GM11168 (cell line): ENCODE measurements at regions not wholly inside any gene's neighbourhood (a gene's known extent, or its start where the extent isn't known, plus 50 kb on each side); places are given as distances from the start of the nearest gene placed in this dataset.

ENCODE experiments used
- in situ Hi-C: fragments of 300-500 bp; cut with MboI; formaldehyde crosslinking; loops from one replicate; pipeline ENCODE4 v1.12.0; 2022; ENCODE audit warnings: low sequenced_read_pairs; ENCODE audit not compliant: unreplicated experiment

DNA sequence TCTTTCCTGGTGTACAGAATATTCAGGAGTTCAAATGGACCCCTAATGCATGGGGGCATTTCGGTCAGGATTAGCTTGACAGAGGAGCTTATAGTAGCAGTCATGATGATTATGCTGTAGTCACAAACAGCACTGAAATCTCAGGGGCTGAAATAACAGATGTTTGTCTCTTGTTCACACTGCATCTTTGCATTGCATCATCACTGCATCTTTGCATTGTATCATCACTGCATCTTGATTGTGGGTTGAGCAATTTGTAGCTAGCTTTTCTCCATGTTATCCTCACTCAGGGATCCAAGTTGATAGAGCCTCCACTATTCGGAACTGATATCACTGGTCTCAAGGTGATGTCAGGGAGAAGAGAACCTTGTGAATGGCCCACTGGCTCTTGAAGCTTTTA lies 160.9 kb downstream of the GATB start:
- in situ Hi-C loops, result loop anchor here (10.0 to 25.0 kb wide), 2 partner anchors 235 to 488 kb away; no protein-coding TSS in a partner anchor

DNA sequence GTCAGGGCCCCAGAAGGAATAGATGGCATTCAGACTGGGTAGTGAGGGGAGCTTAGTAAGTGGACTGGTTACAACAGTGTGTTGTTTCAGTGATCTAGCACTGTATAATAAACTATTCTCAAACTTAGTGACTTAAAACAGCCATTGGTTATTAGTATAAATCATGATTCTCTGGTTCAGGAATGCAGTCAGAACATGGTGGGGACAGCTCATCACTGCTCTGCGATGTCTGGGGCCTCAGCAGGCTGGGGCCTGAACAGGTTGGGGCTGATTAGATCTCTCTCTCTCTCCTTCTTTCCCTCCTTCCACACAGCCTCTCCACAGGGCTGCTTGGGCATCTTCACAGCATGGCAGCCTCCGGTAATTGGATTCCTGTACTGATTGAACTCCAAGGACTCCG lies 160.4 kb downstream of the GATB start:
- in situ Hi-C loops, result loop anchor here (10.0 to 25.0 kb wide), 2 partner anchors 236 to 488 kb away; no protein-coding TSS in a partner anchor

DNA sequence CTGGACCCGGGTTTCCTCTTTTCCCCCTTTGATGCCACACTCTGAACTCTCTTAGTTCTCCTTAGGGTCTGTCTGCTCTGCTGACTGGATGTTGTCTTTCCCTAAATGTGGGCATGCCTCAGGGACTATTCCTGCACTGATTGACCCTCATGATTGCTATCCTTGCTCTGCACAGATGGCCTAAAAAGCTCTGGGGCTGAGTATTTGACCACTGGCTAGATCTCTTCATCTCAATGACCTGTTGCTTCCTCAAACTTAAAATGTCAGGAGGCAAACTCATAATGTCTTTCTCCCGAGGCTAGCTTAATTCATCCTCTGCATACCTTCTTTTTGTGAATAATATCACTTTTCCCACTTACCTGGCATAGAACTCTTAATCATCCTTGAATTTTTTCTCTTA lies 157.4 kb downstream of the GATB start:
- in situ Hi-C loops, result loop anchor here (10.0 to 25.0 kb wide), 2 partner anchors 239 to 491 kb away; no protein-coding TSS in a partner anchor

DNA sequence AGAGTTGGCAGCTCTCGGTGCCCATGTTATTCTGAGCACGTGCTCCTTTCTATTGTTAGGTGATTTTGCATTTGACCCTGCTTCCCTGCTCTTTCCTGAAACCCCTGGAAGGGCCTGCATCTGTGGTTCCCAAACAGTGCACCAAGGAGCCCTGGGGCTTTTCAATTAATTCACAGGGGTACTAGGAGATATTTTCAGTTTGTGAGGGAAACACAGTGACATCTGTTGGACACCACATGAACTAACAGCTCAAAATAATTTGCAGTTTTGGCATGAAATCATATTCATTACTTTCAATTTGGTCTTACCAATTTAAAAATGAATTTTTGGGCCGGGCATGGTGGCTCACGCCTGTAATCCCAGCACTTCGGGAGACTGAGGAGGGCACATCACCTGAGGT lies 156.6 kb downstream of the GATB start:
- in situ Hi-C loops, result loop anchor here (10.0 to 25.0 kb wide), 2 partner anchors 239 to 492 kb away; no protein-coding TSS in a partner anchor

DNA sequence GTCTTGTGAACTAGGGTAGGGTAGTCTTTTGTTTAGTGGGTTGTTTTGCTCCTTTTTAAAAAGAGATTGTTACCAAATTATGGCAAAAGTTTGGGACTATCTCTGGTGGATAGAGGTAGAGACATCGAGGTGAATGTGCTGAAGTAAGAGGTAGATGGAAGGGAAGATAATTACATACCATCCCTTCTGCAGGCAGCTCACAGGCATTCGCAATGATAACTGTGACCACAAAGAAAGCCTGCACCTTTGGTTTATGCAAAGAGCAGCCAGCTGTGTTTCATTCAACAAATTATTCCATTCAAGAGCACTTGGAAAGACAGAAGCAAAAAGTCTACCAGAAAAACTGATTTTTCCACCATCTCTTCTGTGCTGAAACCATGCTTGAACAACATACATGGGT lies 155.6 kb downstream of the GATB start:
- in situ Hi-C loops, result loop anchor here (10.0 to 25.0 kb wide), 2 partner anchors 240 to 493 kb away; no protein-coding TSS in a partner anchor

DNA sequence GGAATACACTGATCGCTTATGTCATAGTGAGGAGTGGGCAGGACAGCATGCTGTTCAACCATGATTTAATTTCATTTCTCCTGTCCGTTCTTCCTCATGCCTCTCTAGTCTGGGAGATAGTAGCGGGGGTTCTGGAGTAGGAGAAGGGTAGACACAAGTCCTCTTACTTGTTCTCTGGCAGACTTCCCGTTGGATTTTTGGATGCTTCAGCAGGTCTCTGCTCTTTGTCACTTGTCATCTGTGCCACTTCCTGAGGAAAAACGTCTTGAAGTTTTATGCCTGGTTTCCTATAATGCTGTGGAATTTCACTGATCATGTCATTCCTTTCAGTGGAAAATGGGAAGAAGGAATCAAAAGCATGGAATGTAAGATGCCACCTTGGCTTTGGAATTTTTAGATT lies 154.7 kb downstream of the GATB start:
- in situ Hi-C loops, result loop anchor here (10.0 to 25.0 kb wide), 2 partner anchors 241 to 494 kb away; no protein-coding TSS in a partner anchor

DNA sequence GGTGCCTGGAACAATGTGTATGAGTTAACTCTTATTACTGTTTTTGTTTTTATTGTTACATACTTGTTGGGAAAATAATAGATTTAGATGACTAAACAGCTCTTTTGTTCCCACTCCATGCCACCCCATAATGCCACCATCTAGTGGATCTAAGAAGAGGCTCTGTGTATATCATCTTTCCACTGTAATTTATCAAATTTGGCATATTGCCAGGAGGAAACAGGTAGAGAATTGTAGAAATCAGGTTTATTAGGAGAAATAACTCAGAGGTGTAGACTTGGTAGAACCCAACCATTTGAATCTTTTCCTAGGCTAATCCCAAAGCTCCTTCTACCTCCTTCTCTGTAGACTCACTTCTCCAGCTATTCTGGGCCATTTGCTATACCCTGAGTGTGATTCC lies 150.6 kb downstream of the GATB start:
- in situ Hi-C loops, result loop anchor here (25.0 kb wide), 1 partner anchor 498 kb away; no protein-coding TSS in a partner anchor

DNA sequence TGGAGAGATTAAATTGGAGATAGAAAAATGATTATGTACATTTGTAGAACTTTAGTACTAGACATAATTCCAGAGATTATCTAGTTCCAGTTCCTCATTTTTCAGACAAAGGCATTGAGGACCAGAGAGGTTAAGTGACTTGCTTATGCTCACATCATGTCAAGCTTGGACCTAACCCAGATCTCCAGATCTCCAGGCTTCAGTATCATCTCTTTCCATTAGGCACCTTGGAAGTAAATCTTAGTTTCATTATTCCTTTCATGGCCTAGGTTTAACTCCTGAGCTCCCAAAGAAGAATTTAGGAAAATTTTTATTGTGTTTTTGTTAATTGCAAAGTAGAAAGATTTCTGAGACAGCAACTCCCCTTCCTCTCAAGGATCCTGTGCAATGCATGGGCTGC lies 148.8 kb downstream of the GATB start:
- in situ Hi-C loops, result loop anchor here (25.0 kb wide), 1 partner anchor 500 kb away; no protein-coding TSS in a partner anchor

DNA sequence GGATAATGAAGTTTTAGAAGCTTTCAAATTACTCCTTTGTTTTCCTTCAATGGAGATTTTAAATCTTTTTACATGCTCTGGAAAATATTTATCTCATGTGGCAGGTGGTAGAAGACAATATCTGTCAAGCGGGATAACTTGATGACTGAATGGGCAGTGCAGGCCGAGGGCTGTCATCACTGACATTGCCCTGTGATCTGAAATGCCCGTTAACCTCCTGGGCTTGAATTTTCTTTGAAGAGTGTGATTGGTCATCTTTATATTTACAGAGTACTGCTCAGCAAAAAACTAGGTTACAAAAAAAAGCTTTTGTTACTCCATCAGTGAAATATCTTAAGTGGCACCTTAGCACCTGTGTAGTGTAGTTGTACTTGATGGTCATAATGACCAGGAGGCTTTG lies 147.5 kb downstream of the GATB start:
- in situ Hi-C loops, result loop anchor here (25.0 kb wide), 1 partner anchor 501 kb away; no protein-coding TSS in a partner anchor

DNA sequence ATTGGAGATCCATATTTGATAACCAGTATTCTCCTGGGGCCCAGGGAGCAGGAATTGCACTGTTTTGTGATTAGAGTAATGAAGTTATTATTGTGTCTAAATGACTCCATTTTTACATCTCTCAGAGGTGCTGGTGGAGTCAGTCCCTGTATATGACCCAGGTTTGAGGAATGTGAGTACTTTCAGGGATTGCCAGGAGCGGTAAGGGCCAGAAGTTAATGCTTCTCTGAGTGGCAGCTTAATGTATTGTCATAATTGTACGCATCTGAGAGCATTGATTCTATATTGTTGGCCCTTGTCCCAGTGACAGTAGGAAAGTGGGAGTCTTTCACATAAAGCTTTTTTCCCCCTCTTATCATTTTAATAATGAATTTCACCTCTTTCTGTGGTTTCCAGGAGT lies 146.2 kb downstream of the GATB start:
- in situ Hi-C loops, result loop anchor here (25.0 kb wide), 1 partner anchor 502 kb away; no protein-coding TSS in a partner anchor

DNA sequence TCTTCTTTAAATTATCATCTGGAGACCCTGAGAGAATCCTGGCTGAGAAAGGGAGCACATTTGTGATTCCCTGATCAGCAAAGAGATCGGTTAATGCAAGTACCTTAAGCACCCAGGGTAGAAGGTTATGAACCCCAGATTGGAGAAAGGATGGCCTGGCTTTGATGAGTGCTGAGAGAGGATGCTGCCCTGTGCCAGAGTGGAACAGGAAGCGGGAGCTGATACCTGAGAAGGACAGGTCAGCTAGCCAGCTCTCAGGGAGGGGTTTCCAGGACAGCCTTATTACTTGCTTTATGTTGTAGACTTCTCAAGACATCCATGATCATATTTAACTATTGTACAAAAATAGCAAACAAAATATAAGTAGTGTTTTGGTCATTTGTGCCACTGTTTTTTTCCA lies 141.9 kb downstream of the GATB start:
- in situ Hi-C loops, result loop anchor here (25.0 kb wide), 1 partner anchor 507 kb away; no protein-coding TSS in a partner anchor

DNA sequence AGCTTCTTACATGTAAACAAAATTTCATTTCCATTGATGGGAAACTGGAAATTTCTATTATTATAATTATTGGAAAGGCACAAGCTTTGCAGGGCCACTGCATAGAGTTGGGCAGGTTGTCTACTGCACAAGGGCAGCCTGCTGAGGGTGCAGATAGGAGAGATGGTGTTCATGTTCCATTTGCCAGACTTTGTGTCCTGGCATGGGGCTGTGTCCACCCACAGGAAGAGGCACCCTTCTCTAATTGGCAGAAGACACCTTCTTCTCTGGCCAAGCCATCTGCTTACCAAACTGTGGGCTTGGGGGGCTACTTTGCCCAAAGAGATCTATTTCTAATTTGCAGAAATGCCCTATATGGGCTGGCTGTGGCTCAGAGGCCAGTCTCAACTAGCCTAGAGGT lies 140.7 kb downstream of the GATB start:
- in situ Hi-C loops, result loop anchor here (25.0 kb wide), 1 partner anchor 508 kb away; no protein-coding TSS in a partner anchor
